ENCODE measurements at regions not wholly inside any gene's neighbourhood (a gene's known extent, or its start where the extent isn't known, plus 50 kb on each side); places are given as distances from the start of the nearest gene placed in this dataset.

DNA sequence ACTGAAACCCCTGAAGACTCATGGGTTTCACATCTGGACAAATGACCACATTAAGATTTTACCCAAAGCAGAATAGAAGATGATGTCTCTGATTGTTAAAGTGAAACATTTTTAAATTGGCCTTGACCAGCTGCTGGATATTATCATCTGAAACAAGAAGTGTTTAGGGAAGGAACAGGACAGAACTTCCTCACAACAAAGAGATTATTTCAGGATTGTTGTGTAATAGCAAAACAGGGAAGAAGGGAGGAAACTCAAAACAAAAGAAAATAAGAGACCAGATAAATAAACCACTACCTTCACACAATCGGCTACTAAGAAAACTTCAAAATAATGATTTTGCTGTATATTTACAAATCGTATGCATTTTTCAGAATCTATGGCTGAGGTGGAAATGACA is 319.2 kb upstream of the API5 start:
- TF ChIP-seq, protein P1, sequence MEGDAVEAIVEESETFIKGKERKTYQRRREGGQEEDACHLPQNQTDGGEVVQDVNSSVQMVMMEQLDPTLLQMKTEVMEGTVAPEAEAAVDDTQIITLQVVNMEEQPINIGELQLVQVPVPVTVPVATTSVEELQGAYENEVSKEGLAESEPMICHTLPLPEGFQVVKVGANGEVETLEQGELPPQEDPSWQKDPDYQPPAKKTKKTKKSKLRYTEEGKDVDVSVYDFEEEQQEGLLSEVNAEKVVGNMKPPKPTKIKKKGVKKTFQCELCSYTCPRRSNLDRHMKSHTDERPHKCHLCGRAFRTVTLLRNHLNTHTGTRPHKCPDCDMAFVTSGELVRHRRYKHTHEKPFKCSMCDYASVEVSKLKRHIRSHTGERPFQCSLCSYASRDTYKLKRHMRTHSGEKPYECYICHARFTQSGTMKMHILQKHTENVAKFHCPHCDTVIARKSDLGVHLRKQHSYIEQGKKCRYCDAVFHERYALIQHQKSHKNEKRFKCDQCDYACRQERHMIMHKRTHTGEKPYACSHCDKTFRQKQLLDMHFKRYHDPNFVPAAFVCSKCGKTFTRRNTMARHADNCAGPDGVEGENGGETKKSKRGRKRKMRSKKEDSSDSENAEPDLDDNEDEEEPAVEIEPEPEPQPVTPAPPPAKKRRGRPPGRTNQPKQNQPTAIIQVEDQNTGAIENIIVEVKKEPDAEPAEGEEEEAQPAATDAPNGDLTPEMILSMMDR (IDR thresholded peaks at IDR 0.05; ENCODE audit: insufficient read depth, low read depth, low read length), result no peak
- no peak for TF ChIP-seq EZH2 (IDR thresholded peaks at IDR 0.05; ENCODE audit: insufficient read depth, low read length)
